Stimulated activated CD8-positive, alpha-beta memory T cell treated with anti-CD3 and anti-CD28 coated beads, Interleukin-2, amount 100 ng/mL, for 48 hours (primary cell): ENCODE measurements at regions not wholly inside any gene's neighbourhood (a gene's known extent, or its start where the extent isn't known, plus 50 kb on each side); places are given as distances from the start of the nearest gene placed in this dataset.
A peak's percentile ranks its signal among the peaks of the same experiment; 100 is the strongest.

Experiments
- DNase-seq, 2 donors: peaks; one replicate each; pipeline ENCODE4 v3.0.0-alpha.2; 2020; ENCODE audit warnings: low read depth in 2 of 2

DNA sequence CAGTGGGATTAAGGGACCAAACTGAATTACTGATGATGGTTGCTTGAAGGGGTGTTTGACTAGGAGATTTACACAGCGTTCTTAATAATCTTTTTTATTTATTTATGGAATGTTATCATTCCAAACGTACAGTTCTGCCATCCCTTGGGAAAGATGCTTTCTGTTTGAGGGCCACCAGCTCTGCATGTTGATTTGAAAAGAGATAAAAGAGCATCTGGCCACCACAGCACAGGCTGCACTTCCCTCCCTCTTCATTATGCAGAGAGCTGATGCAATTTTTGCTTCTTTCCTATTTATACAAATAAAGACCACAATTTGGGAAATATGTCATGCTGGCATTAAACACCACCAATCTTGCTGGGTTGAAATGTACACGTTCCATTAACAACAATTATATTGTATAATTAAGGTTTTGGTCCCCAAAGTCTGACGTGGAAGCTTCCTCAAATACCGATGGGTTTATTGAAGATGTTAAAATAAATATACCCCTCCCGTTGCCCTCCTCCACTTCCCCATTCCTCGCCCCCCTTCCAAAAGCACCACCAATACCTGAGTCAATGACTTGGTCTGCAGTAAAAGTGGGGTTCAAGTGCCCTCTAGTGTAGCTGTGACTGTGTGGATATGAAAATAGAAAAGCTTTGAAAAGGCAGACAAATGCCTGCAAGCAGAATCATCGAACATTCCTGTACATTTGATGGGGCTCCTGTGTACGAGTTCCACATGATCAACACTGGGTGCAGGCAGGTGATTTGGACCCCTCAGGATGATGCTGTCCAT lies 211.9 kb downstream of the HRH4 start:
- DNase-seq = no peak

DNA sequence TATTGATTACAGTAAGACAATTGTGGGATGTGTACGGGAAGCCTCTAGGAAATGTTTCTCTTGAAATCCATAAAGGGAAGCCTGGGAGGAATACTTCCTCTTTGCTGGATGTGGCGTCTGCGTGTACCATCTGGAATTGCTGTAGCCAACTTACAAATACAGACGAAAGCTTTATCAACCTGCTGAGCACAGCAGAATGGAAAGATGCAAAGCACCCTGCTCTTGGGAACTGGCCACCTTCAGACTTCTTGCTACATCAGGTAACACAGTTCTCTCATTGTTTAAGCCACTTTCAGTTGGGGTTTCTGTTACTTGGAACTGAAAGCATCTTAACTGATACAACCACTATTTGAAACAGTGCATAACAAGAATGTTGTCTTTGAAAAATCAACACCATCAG lies 213.8 kb downstream of the HRH4 start:
- DNase-seq = no peak

DNA sequence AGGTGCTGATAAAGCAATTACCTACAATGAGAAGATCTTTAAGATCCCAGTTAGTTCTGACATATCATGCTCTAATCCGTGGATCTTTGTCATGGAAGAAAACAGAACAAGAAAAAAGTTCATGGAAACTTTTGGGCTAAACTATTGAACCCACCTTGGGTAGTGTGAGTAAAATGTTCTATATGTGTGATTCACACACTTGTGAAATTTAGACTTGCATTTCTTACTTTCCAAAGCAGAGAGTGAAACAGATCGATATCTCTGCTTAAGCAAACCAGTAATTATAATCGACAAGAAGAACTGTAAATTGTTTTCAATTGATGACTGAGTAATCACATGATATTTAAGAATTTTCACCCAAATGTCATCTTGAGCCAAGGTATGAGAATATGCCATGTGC lies 214.2 kb downstream of the HRH4 start:
- DNase-seq = no peak

DNA sequence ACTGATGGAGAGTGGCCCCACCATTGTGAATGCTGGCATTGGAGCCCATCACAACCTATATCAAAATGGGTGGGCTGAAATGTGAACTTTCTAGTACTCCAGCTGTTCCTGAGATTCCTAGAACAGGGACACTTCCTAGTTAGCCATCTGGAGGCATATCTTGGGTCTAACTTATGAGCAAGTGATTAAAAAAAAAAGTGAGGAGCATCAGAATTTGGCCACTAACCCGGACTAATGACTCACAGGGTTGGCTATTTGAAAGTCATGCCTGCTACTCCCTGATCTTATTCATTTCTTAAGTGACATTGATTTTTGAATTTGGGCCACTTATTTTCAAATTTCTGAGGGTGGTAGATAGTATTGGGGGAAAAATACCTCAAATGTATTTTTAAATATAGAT lies 216.6 kb downstream of the HRH4 start:
- DNase-seq = no peak

DNA sequence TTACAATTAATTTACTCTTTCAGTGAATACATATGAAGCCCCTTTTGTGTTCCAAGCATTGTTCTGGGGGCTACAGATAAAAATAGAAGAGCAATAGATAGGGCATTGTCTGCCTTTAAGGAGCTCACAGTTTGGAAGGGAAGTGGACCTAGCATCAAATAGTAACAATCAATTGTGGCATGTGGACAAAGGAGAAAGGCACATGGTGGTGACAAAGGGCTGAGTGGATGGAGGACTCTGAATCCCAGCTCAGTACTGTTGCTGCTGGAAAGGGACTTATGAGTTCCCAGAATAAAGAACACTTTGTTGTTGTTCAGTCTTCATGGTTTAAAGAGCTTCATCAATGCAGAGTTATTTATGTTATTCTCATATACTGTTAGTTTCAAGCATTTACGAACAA lies 217.7 kb downstream of the HRH4 start:
- DNase-seq = no peak

DNA sequence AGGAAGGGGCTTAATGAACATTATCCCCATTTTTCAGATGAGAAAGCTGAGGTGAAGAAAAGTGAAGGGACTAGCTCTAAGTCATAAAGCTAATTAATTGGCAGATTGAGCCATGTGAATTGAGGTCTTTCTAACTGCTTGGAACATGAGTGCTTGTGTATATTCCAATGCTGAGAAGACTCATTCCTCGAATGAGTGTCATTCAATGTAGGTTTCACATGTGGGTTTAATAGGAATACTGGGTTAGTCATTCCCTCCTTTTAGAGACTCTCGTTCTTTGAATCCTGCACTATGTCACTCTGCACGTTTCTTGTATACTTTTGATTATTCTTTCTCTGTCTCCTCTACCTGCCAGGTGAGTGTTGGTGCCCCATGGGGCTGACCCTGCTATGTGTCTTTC lies 218.2 kb downstream of the HRH4 start:
- no peak for DNase-seq

DNA sequence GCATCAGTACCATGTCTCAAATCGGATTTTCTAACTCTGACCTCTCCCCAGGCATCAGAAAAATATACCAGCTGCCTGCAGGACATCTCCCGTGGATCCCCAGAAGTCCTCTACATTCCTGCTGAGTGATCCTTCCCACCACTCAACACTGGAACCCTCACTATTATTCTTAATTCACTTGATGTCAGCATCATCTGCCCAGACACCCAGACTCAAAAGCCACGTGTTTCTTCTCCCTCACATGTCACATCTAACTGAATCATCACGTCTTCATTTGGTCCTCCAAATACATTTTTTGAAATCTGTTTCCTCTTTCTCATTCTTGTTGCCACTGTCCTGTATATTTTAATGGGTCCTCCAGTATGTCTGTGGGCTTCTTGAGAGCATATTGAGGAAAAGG lies 218.6 kb downstream of the HRH4 start:
- no peak for DNase-seq

DNA sequence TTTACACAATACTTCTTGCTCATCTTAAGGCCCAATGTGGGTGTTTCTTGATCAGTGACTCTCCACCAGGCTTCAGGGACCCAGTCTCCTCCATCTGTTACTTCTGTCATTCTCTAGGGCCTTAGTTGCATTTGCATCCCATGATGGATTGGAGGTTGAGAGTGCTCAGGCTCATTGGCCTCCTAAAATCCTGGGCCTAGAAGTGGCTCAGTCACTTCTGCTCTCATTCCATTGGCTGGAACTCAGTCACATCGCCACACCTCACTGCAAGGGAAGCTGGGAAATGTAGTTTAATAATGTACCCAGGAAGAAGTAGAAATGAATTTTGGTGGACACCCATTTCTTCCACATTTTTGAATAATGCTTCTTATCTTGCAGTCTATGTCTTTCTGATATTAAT lies 223.5 kb downstream of the HRH4 start:
- no peak for DNase-seq

DNA sequence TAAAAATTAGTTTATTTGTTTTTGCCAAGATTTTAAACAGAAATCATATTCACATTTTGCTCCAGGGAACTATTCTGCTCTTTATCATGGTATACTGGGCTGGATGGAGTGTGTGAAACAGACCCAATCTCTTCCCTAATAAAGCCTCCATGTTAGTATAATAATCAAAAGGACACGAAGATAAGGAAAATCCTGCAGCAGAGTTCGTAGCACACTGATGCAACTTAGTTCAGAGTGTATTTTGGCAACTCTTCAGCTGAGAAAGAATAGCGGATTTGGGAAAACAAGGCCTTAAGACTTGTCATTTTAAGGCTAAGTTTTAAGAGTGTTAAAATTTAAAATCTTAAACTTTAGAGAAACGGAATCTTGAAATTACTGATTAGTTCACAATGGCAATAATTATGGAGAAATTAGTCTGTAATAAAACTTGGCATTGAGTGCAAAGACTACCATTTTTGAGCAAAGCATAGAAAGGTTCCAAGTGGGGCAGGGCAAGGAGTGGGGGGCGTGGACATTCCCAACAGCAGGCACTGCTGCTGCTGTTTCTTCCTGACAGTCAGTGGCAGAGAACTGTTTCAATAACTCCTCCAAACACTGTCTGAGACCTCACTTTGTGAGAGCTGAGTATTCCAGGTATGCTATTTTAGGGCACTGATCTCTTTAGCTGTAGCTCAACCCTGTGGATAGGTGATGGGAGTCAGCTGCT lies 225.0 kb downstream of the HRH4 start:
- DNase-seq = no peak

DNA sequence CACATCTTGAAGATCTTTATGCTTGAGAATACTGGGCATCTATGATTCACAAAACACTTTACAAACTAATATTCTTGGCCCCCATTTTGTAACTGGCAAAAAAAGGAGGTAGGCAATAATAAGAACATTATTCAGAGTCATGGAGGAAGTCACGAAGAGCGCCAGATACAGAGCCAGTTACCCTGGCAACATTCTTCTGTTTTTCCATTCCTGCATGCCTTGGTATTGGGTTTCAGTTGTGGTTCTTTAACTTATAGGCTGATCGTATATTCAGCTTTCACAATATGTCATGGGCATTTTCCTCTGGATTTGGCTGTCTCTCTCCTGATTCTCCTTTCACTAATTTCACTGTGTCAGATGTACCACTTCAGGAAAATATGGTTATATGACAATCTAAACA lies 234.7 kb downstream of the HRH4 start:
- DNase-seq = no peak

DNA sequence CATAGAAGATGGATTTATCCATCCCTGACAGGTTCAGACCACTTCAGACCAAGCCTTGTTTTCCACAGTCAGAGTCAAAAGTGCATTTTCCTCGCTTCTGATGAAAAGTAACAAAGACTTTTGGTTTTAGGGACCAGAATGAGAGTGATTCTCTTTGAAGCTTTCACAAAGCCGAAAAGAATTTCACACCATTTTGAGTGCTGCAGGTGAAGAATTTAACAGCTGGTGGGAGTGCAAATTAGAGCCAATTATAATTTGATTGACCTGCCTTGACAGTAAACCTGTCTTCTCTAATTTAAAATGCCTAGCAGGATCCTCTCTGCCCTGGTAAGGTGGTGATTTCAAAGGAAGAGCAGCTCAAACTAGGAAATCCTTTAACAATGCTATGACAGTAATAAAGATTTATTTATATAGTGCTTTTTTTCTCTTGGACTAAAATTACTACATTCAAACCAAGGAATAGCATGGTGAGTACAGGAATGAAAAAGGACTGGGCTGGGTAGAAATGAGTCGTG lies 241.6 kb downstream of the HRH4 start:
- no peak for DNase-seq

DNA sequence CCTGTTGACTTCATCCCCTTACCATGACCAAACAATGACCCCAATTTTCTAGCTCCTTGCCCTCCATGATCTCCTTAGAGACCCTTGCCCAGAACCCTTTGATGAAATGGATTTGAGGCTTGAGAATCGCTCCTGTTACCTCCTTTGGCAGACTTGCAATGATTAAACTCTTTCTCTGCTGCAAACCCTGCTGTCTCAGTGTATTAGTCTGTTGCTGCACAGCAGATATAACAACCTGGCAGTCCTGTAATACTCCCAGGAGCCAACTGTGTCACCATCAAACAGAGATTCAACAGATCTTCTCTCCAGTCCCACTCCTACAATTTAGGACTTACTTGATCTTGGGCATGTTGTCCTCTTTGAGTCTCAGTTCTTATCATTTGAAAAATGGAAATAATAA lies 242.9 kb downstream of the HRH4 start:
- no peak for DNase-seq

DNA sequence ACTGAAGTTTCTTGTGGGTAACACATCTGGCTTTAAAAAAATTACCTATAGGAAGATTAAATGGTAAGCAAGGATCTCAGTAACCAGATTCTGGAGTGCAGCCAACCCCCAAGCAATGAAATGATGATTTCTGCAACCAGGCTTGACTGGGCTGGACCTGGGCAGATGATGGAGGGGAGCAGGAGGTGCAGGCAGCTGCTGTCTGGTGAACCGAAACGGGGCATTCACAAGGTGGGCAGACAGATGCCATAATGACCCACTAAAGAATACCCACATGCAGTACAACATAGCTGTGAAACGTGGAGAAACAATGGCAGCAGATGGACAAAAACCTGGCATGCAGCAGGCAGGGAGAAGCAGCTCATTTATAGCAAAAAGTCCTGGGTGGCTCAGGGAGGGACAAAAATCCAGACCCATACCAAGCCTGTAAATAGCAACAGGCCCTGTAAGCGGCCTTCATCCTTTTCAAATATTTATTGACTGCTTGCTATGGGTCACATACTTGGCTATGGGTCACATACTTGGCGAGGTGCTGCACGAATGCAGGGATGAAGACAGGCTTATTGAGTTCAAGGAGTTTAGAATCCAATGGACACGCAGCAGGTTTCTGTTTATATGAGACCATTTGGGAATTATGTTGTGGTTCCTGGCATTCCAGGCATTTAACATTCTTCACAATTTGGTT lies 244.7 kb downstream of the HRH4 start:
- DNase-seq = no peak

DNA sequence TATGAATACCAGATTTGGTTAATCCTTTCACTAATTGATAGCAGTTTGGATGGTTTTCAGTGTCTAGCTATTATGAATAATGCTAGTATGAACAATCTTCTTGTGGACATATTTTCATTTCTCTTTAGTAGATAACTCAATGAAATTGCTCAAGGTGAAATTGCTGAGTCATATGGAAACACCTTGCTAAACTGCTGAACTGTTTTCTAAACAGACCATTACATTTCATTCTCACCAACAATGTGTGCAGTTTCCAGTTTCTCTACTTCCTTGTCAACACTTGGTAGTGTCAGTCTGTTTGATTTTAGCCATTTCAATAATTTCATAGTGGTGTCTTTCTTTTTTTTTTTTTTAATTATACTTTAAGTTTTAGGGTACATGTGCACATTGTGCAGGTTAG lies 250.0 kb downstream of the HRH4 start:
- no peak for DNase-seq

DNA sequence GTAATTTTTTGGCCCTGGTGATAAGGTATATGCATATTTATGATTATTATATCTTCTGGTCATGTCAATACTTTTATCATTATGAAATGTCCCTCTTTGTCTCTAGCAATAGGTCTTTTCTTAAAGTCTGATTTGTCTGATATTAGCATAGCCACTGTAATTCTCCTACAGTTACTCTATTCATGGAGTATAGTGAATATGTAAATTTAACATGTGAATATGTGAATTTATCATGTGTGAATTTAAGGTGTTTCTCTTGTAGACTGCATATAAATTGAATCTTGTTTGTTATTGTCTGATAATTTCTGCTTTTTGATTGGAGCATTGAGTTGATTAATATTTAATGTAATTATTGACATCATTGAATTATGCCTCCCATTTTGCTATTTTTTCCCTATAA lies 259.4 kb downstream of the HRH4 start:
- no peak for DNase-seq

DNA sequence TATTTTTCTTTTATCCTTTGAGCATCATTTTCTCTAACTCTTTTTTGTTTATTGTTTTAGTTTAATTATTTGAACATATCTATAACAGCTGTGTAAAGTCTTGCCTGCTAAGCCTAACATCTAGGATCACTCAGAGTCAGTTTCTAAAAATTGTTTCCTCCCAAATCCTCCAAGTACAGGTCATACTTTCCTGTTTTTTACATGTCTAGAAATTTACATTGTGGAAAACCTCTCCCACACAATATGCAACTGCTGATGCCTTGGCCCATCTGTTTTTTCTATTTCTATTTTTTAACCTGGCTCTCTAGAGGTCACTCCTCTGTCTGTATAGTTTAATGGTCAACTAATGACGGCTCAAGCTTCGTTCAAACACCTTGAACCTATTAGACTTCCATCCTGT lies 261.0 kb downstream of the HRH4 start:
- DNase-seq = no peak

DNA sequence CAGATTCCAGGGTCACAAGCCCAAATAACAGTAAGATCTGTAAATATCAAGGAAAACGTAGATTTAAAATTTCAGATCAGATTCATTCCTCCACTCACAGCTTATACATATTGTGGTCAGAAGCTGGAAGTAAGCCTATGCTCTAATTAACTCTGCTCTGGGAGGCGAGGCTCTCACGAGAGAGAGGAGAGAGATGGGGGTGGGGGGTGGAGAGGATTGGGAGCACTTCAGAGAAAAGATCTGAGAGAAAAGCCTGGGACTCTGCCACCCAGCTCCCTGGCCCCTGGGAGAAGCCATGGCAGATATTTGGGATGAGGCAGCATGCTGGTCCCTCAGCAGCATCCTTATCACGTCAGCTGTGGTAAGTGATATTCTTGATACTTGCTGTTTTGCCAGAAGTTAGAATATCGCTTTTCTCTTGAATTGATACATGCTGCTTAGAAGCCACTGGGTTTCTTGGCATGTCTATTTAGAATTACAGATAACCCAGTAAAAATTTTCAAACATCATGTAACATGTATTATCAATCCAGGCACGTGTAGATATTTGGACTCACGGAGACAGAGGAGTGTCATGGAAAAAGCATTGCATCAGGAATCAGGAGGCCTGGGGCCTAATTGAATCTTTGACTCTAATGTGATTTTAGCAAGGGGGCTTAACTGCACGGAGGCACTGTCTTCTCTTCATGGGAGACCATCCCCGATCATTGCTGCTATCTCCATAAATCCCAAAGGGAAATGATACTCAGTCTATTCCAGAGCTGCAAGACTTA lies 265.4 kb downstream of the HRH4 start:
- no peak for DNase-seq

DNA sequence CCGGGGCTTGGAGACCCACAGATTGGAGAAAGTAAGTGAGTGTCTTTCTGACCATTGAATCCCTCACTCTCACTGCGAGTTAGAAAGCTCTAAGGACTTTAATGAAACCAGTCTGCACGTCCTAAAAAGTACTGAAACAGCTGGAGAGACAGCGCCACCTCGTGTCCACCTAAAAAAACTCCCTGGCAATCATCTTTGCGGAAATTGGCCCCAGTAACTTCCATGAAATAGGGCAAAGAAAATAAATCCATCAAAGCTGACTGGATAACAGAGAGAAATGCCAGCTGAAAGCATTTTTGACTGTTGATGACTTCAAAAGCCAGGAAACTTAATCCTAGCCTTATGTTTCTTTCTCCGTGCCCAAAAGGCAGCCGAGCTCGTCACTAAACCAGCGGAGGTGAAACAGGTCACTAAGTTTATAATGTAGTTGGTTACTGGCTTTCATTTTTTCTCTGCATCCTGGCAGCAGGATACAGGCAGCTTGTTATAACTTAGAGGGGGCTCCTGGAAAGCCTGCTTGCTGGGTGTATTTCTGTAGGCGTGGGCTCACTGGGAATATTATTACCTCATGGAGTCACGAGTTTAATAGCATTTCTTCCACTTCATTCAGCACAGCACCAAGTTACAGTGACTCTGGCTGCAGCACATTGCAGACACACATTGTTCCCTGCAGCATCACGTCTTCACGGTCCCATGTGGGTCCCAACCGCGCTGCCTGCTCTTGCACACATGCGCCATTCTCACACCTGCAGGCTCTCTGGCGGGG lies 266.5 kb downstream of the HRH4 start:
- peak; percentile 12 to 39 for DNase-seq

DNA sequence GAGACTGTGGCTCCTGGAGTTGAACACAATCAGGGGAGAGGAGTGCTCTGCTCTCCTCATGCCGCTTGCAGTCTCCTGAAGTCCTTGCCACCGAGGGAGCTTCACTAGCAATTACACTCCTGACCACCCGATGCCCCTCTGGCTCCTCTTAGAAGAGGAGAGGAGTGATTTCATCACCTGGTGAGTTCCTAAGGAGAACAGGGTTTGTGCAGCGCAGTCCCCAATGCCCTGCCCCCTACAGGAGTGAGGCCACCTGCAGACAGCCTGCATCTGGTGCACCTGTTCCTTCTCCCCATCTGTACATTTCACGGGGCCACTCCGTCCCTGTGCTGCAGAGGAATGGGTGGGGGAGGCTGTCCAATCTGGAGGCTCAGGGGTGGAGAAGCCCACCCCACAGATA lies 267.2 kb downstream of the HRH4 start:
- no peak for DNase-seq

DNA sequence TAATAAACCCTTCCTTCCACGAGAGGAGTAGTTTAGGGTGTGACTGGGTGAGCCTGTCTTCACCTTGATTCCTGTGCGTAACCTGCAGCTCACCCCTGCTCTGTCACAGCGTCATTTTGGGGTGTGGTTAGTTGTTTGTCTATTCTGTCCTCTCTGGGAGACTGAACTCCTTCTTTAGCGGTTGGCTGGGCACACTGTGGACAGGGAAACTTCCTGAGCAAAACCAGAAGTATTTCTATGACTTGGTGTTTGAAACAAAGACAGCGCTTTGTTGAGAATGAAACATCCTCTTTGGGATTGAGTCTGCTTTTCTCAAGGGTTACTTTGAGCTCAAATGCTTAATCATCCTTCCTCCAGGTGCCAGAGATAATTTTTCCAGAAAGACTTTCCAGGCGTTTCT lies 270.7 kb downstream of the HRH4 start:
- DNase-seq = no peak

DNA sequence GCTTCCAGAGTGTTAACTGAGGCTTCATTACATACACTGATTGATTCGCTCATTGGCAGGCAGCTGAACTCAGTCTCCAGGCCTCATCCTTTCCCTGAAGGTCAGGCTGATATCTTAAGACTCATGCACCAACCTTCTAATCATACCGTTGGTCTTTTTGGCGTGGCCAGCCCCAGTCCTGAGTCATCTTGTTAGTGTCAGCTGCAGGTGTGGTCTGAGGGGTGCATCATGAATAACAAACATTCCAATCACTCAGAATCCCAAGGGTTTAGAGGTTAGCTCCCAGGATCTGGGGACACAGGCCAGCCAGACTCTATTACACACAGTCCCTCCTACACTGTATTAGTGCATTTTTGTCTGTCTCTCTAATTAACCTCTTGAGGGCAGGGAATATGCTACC lies 271.5 kb downstream of the HRH4 start:
- no peak for DNase-seq
